ENCODE measurements at regions not wholly inside any gene's neighbourhood (a gene's known extent, or its start where the extent isn't known, plus 50 kb on each side); places are given as distances from the start of the nearest gene placed in this dataset.
"Not testable (repeated sequence)": the region's sequence is repeated elsewhere in the genome, so short reads cannot be mapped to it uniquely, and the experiment has no call there.

DNA sequence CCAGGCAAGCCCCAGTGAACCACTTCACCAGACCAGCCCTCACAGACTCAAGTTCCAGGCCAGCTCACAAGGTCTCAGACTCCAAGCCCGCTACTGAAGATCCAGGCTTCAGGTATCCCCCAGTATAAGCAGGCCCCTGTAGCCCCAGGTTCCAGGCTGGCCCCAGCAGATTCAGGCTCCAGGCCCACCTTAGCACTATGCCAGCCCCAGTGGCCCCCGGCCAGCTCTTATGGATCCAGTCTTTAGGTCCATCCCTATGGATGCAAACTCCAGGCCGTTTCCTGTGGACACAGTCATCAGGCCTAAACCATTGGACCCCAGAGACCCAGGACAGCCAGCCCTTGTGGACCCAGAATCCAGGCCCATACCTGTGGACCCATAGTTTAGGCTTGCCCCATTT, 277.8 kb upstream of the MAGEB18 start:
- H3K4me1 Mint-ChIP-seq (ENCODE audit: low read depth, unreplicated experiment) = no peaks in the 10 kb centered on the region
- no peak overlapping the region for H3K27ac Mint-ChIP-seq (ENCODE audit: unreplicated experiment)
- no peaks in the 10 kb centered on the region for H3K36me3 Mint-ChIP-seq (ENCODE audit: unreplicated experiment)
- TF ChIP-seq, protein P1, sequence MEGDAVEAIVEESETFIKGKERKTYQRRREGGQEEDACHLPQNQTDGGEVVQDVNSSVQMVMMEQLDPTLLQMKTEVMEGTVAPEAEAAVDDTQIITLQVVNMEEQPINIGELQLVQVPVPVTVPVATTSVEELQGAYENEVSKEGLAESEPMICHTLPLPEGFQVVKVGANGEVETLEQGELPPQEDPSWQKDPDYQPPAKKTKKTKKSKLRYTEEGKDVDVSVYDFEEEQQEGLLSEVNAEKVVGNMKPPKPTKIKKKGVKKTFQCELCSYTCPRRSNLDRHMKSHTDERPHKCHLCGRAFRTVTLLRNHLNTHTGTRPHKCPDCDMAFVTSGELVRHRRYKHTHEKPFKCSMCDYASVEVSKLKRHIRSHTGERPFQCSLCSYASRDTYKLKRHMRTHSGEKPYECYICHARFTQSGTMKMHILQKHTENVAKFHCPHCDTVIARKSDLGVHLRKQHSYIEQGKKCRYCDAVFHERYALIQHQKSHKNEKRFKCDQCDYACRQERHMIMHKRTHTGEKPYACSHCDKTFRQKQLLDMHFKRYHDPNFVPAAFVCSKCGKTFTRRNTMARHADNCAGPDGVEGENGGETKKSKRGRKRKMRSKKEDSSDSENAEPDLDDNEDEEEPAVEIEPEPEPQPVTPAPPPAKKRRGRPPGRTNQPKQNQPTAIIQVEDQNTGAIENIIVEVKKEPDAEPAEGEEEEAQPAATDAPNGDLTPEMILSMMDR (IDR thresholded peaks at IDR 0.05; ENCODE audit: partially characterized antibody, unreplicated experiment) = no peak
- no peak overlapping the region for H3K4me3 Mint-ChIP-seq (ENCODE audit: unreplicated experiment)
- DNase-seq = no peak
- peaks cover 1% of the 10 kb centered on the region for H3K9me3 Mint-ChIP-seq (ENCODE audit: unreplicated experiment)
- H3K27me3 Mint-ChIP-seq (ENCODE audit: unreplicated experiment) = no peaks in the 10 kb centered on the region

DNA sequence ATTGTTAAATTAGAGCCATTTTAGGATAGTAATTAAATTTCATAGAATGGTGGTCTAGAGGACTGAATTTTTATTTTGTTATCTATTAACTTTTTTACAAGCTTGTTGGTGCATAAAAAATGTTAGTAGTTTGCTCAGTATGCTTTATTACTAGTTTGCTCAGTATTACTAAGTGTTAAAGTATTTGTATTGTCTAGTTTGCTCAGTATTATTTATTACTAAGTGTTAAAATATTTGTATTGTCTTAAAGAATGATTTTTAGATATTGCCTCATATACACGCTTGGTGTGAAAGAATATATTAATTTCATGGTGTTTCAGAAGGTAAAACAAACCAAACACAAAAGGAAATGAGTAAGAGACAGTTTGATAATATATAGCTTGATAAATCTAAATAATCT, 268.4 kb upstream of the MAGEB18 start:
- H3K27me3 Mint-ChIP-seq (ENCODE audit: unreplicated experiment) = no peaks in the 10 kb centered on the region
- H3K36me3 Mint-ChIP-seq (ENCODE audit: unreplicated experiment) = no peaks in the 10 kb centered on the region
- peaks cover 2% of the 10 kb centered on the region for H3K4me1 Mint-ChIP-seq (ENCODE audit: low read depth, unreplicated experiment)
- DNase-seq = no peak
- no peak overlapping the region for H3K4me3 Mint-ChIP-seq (ENCODE audit: unreplicated experiment)
- no peaks in the 10 kb centered on the region for H3K9me3 Mint-ChIP-seq (ENCODE audit: unreplicated experiment)
- TF ChIP-seq, protein P1 (IDR thresholded peaks at IDR 0.05; ENCODE audit: partially characterized antibody, unreplicated experiment) = no peak
- no peak overlapping the region for H3K27ac Mint-ChIP-seq (ENCODE audit: unreplicated experiment)

DNA sequence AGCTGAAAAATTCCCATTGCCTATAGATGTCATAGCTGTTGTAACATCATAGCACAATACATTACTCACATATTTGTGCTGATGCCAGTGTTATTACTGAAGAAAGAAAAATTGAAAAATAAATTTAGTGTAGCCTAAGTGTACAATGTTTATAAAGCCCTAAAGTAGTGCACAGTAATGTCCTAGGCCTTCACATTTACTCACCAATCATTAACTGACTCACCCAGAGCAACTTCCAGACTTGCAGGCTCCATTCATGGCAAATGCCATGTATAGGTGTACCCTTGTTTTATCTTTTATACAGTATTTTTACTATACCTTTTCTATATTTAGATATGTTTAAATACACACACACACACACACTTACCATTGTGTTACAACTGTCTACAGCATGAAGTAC, 265.4 kb upstream of the MAGEB18 start:
- H3K9me3 Mint-ChIP-seq (ENCODE audit: unreplicated experiment) = no peaks in the 10 kb centered on the region
- H3K4me1 Mint-ChIP-seq (ENCODE audit: low read depth, unreplicated experiment) = peaks cover 2% of the 10 kb centered on the region
- DNase-seq = no peak
- H3K27me3 Mint-ChIP-seq (ENCODE audit: unreplicated experiment) = no peaks in the 10 kb centered on the region
- H3K27ac Mint-ChIP-seq (ENCODE audit: unreplicated experiment) = no peak overlapping the region
- H3K4me3 Mint-ChIP-seq (ENCODE audit: unreplicated experiment) = no peak overlapping the region
- H3K36me3 Mint-ChIP-seq (ENCODE audit: unreplicated experiment) = no peaks in the 10 kb centered on the region
- TF ChIP-seq, protein P1 (IDR thresholded peaks at IDR 0.05; ENCODE audit: partially characterized antibody, unreplicated experiment) = no peak

DNA sequence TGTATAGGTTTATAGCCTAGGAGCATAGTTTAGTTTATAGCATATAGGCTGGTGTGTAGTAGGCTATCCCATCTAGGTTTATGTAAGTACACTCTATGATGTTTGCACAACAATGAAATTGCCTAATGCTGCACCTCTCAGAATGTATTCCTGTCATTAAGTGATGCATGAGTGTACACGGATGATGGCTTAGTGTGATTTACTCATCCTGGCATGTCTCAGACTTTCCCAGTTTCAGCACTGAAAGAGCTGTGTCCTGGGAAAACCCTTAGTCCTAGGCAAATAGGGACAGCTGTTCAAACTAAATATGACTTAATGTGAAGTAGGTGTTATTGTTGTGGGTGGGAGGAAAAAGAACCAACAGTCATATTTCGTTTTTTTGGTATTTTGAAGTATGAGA, 264.9 kb upstream of the MAGEB18 start:
- DNase-seq = no peak
- TF ChIP-seq, protein P1 (IDR thresholded peaks at IDR 0.05; ENCODE audit: partially characterized antibody, unreplicated experiment) = no peak
- Mint-ChIP-seq H3K4me1 (ENCODE audit: low read depth, unreplicated experiment) (peaks cover 2% of the 10 kb centered on the region), H3K27me3 (ENCODE audit: unreplicated experiment) (no peaks in the 10 kb centered on the region), H3K4me3 (ENCODE audit: unreplicated experiment) (no peak overlapping the region), H3K27ac (ENCODE audit: unreplicated experiment) (no peak overlapping the region), H3K36me3 (ENCODE audit: unreplicated experiment) (no peaks in the 10 kb centered on the region), H3K9me3 (ENCODE audit: unreplicated experiment) (no peaks in the 10 kb centered on the region)

DNA sequence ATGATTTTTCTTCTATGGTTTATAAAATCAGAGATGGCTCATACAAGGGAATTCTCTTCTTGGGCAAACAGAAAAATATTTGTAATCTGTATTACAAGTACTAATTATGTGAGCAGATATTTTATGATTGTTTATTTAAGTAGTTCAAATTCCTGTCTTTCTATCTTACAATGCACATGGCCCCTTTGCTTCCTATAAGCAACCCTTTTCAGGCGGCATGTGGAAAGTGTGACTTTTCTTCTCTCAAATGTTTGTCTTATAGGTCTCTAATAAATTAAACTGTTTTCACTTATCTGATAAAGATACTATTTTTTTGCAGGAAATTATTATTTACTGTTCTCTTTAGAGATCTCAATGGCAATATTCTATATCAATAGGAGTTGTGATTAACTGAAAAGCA, 259.3 kb upstream of the MAGEB18 start:
- H3K4me1 Mint-ChIP-seq (ENCODE audit: low read depth, unreplicated experiment) = no peaks in the 10 kb centered on the region
- no peaks in the 10 kb centered on the region for H3K9me3 Mint-ChIP-seq (ENCODE audit: unreplicated experiment)
- H3K4me3 Mint-ChIP-seq (ENCODE audit: unreplicated experiment) = no peak overlapping the region
- H3K36me3 Mint-ChIP-seq (ENCODE audit: unreplicated experiment) = no peaks in the 10 kb centered on the region
- no peaks in the 10 kb centered on the region for H3K27me3 Mint-ChIP-seq (ENCODE audit: unreplicated experiment)
- DNase-seq = no peak
- TF ChIP-seq, protein P1 (IDR thresholded peaks at IDR 0.05; ENCODE audit: partially characterized antibody, unreplicated experiment) = no peak
- H3K27ac Mint-ChIP-seq (ENCODE audit: unreplicated experiment) = no peak overlapping the region

DNA sequence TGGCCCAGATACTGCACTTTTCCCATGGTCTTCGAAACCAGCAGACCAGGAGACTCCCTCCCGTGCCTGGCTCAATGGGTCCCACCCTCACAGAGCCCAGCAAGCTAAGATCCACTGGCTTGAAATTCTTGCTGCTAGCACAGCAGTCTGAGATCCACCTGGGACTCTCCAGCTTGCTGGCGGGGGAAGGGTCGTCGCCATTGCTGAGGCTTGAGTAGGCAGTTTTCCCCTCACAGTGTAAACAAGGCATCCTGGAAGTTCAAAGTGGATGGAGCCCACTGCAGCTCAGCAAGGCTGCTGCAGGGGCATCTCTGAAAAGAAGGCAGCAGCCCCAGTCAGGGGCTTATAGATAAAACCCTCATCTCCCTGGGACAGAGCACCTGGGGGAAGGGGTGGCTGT, 255.6 kb upstream of the MAGEB18 start:
- not testable (repeated sequence) for H3K27me3 Mint-ChIP-seq (ENCODE audit: unreplicated experiment); H3K4me3 Mint-ChIP-seq (ENCODE audit: unreplicated experiment); H3K9me3 Mint-ChIP-seq (ENCODE audit: unreplicated experiment); H3K4me1 Mint-ChIP-seq (ENCODE audit: low read depth, unreplicated experiment); H3K36me3 Mint-ChIP-seq (ENCODE audit: unreplicated experiment); H3K27ac Mint-ChIP-seq (ENCODE audit: unreplicated experiment); DNase-seq
